GM18861 (cell line): ENCODE measurements at regions not wholly inside any gene's neighbourhood (a gene's known extent, or its start where the extent isn't known, plus 50 kb on each side); places are given as distances from the start of the nearest gene placed in this dataset.

Experiments
- ATAC-seq: cut with Tn5 transposase; IDR thresholded peaks from one replicate; pipeline ENCODE4 v1.9.1; 2021; ENCODE audit not compliant: unreplicated experiment

DNA sequence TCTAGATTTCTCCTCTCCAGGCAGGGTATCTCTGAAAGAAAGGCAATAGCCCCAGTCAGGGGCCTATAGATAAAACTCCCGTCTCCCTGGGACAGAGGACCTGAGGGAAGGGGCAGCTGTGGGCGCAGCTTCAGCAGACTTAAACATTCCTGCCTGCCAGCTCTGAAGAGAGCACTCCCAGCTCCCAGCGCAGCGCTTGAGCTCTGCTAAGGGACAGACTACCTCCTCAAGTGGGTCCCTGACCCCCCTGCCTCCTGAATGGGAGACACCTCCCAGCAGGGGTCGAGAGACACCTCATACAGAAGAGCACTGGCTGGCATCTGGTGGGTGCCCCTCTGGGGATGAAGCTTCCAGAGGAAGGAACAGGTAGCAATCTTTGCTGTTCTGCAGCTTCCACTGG lies 556.9 kb downstream of the EPM2A start:
- ATAC-seq, result no peak

DNA sequence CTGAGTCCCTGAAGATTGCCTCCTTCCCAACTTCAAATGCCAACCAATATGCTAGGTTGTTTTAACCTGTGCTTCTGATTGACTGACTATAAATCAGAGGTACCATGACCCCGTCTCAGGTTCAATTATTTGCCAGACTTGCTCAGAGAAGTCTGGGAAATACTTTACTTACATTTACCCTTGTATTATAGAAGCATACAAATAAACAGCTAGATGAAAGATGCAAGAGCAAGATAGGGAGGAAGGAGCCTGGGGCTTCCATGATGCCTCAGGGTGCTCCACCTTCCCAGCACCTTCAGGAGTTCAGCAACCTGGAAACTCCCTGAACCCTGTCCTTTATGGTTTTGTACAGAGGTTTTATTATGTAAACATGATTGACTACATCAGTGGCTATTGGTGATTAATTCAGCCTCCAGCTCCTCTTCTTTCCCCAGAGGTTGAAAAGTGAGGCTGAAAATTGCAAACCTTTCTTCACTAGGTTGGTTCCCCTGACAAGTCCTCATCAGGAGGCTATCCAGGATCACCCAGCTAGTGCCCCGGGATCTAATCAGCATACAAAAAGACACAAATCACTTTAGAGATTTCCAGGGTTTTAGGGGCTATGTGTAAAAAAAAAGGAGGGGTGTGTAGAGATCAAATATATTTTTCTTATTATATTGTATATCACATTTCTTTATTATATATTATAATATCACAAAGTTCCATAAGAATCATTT lies 547.7 kb downstream of the EPM2A start:
- ATAC-seq, result no peak

DNA sequence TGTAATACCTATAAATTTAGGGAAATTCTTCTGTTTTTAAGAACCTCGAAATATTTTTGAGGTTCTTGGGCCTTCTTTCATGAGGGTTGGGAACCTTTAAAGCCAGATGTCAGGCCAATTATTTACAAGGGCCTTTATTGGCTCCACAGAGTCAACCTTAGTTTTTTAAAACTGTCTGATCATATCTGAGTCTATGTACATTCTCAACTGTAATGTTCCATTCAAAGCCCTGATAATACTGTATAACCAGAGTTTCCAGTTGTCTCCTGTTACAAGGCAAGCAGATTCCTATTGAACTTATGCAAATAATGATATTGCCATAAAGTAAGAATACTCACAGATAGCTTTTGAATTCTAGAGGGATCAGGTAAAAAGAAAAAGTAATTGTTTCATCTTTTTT lies 545.5 kb downstream of the EPM2A start:
- ATAC-seq, result no peak

DNA sequence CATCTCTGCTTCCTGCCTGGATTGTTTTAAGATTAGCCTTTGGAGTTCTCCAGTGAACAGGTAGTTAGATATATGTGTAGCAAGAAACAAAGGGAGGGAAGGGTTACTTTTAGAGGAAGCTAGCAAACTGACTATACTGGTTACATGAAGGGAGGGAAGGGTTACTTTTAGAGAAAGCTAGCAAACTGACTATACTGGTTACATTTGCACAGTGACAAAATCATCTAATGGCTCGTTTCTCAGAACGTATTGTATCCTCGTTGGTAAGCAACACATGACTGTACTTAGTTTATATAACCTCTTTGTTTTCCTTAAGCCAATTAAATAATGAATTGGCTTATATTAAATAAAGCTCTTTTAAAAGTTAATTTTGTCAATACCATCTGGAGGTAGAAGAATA lies 540.9 kb downstream of the EPM2A start:
- ATAC-seq, result no peak

DNA sequence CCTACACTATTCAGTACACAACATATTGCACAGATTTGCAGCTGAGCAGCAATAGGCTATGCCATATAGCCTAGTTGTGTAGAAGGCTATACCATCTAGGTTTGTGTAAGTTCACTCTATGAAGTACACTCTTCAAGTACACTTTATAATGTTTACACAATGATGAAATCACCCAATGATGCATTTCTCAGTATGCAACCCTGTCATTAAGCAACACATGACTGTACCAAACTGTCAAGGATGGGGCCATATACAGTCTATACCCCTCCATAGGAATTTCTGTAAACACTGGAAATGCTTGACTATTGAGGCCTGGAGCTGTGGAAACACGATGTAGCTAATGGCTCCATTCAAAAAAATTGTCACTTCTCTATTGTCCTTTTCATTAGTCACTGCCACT lies 535.4 kb downstream of the EPM2A start:
- ATAC-seq, result no peak

DNA sequence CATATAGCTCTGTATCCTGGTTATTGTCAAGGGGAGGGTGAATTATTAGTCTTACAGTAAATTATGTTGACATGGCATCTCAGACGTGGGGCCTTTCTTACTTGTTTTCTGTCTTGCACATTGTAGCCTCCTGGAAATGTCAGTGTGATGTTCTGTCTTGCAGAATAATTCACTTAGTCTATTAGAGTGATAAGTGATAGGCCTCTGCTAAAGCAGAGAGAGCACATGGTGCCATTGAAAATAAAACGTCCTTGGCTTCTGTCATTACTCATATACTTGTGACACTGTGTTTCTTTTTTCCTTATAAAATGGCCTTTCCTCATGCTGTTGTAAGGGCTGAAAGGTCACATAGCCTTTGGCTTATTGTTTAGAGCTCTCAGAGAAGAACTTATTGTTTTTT lies 531.0 kb downstream of the EPM2A start:
- no peak for ATAC-seq

DNA sequence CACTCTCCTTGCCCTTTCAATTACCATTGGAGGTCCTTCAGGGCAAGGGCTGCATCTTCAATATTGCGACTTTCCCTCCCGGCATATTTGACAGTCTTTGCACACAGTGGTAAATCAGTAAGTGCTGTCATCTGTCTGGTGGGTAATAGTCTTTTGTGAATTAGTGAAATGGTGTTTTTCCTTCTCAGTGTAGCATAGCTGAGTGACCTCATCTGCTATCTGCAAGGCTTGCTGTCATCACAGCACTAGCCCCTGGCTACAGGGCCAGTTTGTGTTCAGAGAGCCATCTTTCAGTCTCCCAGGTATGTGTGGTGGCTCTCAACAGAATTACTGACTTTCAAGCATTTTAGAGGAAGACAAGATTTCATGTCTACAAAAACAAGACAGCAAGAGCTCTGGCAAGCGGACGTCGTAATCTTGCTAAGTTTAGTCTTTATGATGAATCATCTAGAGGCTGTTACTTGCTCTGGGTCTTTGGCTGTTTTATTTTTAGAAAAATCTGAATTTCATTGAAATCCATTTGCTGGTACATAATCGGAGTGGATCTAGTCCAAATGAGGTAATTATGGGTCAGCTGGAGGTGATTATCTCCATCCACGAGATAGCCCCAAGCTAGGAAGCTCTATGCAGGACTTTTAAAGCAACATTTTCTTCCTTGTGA lies 528.9 kb downstream of the EPM2A start:
- no peak for ATAC-seq

DNA sequence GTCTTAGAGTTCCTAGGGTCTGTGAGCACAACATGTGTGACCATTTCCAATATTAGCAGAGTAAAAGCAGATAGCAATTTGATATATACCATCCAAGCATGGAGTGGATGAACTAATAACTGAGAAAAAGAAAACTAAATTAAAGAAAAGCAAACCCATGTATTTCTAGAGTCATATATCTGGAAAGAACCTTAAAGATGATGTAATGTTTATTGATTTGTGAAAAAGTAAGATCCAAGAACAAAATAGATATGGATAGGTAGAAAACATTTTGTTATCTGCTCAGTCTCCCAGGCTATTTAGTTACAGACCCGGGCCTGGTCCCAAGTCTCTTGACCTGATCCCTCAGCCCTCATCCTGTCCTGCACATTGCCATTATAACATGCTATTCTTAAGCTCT lies 526.8 kb downstream of the EPM2A start:
- no peak for ATAC-seq

DNA sequence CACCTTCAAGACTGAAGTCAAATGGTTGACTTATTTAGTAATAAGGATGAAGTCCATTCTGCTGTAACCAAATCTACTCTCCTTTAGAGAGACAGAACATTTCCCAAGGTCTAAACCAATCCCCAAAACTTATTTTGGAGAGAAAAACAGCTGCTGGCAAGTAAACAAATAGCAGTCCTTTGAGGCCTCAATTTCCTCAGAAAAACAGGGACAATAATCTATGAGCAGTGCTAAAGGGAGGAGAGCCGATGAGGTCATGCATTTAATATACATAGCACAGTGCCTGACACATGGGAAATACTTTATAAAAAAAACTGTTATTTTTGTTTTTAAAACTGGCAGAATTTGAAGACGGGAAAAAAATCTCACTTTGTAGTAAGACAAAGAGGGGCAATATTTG lies 526.0 kb downstream of the EPM2A start:
- no peak for ATAC-seq

DNA sequence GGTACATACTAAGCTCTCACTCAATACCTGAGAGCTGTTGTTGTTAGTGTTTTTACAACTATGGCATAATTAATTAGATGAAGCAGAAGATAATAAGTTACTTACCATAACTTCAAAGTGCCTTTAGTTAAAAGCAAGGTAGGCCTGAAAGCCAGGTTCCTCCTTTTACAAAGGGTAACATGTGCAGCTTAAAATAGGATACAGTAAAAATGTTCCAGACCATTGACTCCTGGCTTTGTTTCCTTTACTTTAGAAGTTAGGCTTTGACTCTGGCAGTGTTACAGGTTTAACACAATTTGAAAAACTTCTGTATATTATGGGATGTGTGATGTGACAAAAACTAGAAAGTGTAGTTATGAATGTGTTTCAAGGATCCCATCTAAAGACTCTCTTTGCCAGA lies 522.5 kb downstream of the EPM2A start:
- no peak for ATAC-seq

DNA sequence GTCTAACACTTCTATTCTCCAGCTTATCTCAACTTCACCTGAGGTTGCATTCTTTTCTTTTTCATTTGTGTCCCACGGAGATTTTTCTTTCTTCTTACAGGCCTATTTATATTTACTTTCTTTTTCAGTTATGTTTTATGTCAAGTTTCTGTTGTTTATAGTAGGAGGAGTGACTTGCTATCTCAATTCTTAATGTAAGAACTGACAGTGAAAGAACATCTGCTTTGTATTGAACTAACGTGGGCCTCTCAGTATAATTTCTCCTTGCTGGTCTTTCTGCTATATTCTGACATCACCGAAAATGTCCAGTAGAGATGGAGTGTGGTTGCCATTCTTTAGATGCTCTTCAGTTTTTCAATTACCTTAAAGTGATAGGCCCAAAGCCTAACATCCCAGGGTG lies 521.7 kb downstream of the EPM2A start:
- peak; percentile 69 for ATAC-seq

DNA sequence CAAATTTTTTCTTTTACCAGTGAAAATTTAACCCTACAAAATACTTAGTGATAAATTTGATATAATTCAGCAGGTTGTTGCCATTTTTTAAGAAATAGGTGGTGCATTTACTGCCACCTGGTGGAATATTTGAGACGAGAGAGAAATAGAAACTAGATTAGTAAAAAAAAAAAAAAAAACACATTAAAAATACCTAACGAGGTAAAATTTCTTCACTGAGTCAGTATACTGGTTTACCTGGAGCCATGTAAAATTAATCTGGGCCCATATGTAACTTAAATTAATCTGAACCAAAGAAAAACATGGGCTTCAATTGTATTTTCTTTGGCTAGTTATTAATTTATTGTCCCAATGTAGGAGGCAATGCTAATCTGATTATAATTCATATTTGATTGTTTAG lies 520.8 kb downstream of the EPM2A start:
- ATAC-seq, result no peak

DNA sequence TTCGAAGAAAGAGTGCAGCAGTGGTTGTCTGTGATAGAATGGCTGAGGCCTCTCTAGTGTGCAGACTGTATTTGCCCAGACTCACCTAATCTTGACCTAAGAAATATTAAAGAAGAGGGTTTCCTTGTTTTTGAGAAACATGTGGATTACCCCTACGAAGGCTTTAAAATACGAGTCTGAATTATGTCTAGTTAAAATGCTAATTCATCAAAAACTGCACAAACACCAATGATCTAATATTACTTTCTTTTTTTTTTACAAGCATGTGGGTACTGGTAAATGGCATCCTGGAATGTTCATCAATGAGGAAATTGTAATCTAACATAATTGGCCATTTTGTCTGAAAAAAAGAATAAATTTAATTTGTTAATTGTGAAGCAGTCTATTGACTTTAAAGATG lies 510.9 kb downstream of the EPM2A start:
- ATAC-seq, result no peak

DNA sequence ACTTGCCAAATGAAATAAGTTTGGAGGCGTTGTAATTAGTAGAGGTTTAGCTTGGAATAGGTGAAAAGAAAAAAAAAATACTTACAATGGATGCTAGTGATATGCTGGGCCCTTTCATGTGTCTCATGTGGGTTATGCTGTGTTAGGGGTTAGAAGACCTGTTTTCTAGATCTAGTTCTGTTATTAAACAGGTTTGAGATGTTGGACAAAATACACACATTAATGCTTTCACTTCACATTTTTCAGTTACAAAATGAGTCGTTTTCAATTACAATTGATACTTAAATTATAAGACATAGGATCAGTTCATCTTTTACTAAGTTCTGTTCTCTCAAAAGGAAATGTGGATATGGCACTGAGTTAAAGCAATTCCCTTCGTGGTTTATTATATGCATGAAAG lies 509.8 kb downstream of the EPM2A start:
- ATAC-seq, result no peak

DNA sequence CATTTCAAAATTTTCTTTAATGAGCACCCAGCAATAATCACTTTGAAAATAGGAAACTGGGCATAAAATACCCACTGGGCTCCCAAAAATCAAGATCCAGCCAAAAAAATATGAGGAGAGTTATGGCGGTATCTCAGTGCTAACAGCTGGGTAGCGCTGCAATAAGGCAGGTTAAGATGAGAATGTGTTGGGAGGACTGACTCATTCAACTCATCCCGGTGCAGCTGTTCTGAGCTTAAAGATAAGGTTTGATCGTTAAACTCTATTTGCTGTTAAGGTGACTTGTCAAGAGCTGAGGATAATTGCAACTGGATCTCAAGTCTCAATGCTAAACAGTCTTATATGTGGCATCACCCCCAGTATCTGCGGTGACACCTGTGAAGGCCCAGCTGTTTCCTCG lies 507.7 kb downstream of the EPM2A start:
- no peak for ATAC-seq

DNA sequence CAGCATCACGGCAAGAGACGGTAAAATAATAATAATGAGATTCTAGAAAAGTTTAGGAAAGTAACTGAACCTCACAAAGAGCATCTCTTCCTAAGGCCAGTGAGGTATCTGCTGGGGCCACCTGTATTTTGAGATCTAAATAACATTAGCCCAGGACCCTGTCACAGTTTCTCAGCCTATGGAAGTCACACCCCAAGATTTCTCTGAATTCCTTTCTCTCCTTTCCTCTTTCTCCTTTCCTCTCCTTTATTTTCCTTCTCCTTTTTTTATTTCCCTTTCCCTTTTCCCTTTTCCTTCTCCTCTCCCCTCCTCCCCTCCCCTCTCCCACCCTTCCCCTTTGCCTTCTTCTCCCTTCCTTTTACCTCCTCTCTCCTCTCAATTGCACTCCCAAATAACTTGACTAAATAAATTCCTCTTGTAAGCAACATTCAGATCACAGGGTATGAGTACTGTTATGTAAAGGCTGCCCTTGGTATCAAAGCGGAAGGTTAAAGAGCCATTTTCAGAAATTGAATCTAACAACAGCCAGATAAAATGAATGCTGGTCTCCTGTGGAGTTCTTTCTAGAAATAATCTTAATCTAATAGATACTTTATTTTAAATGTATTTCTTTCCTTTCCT lies 506.2 kb downstream of the EPM2A start:
- no peak for ATAC-seq

DNA sequence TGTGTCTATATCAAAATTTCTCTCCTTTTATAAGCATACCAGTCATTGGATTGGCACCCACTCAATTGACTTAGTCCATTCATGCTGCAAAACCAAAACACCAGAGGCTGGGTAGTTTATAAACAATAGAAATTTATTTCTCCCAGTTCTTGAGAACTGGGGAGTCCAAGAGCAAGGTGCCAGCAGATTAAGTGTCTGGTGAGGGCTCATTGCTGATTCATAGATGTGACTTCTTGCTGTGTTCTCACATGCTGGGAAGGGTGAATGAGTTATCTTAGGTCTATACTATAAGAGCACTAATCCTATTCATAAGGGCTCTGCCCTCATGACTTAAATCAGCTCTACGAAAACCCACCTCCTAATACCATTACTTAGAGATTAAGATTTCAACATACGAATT lies 501.4 kb downstream of the EPM2A start:
- no peak for ATAC-seq

DNA sequence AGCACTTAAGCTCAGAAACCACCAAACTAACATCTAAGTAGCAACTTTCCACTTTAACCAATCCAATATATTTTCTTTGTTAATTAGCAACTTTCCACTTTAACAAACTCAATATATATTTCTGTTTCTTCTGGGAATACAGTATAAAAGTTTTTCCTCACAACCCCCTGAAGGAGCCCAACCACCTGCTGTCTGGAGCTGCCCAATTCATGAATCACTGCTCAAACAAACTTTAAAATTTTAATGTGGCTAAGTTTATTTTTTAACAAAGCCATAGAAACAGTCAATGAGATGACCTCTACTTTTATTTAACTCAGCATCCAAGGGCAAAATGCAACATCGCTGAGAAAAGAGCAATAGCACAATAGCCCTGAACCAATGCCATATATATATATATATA lies 500.1 kb downstream of the EPM2A start:
- ATAC-seq, result no peak

DNA sequence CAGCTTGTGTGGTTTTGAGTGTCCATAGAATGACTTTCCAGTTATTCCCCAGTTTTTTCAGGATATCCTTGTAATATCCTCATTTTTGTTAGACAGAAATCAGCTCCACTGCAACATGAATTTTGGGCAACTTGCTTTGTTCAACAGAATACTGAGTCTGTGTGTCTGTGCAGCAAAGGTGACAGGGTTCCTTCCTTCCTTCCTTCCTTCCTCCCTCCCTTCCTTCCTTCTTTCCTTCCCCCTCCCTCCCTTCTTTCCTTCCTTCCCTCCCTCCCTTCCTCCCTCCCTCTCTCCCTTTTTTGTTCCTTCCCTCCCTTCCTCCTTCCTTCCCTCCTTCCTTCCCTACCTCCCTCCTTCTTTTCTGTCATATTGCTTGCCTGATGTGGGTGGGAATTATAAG lies 496.5 kb downstream of the EPM2A start:
- ATAC-seq, result no peak

DNA sequence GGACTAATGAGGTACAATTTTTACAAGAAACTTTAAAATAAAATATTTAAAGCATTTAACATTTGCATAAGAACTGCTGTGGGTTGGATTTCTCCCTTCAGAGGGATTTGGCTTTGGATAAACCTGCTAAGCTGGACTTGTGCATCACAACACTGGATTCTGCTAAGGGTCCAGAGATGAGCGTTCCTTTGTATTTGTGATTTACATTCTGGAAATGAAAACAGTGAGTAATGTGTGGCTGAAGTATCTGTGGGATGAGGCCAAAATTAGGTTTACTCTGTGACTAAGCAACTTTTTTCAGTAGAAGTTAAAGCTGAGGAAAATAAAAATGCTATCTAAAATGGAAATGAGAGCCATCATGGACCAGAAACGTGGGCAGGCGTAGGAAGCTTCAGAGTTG lies 494.3 kb downstream of the EPM2A start:
- ATAC-seq, result no peak

DNA sequence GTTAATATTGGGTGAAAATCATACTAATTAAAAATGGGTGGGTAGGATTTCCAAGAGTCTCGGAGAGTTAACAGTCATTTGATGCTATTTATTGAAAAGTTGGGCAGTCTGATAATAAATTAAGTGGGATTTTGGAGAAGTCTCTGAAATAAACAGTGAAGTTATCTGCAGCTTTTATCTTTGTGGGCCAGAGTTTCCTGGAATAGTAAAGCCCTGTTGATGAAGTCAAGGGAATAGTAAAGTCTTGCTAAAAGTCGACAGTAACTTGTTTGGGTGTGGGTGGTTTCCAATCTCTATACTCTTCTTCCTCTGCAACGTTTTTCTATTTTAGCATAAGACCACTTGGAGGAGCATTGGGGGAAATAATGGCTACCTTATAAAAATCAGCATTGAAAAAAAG lies 493.6 kb downstream of the EPM2A start:
- ATAC-seq, result no peak

DNA sequence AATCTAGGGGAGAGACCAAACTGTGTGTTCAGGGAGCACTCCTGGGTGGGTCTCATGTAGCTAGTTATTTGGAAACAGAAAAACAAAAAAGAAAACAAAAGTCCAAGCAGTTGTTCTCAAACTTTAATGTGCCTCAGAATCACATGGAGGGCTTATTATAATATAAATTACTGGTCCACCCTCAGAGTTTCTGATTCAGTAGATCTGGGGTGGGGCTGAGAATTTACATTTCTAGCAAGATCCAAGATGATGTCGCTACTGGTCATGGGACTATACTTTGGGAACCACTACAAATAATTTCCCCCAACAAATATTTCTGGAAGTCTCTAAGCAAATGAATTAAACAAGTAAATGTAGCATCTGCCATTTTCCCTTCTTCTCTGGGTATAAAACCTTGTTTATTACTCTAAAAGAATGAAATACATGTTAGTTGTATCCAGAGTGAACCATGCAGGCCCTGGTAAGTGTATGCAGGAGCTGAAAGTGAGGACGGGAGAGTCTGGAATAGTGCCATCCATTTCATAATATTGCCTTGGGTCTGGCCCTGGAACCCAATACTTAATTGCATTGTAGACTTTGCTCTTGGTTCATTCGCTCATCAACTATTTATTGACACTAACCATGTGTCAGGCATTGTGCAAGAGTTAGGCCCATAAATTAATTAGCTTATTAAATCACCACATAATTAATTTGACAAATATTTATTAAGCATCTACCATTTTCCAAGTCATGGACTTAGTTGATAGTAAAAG lies 490.8 kb downstream of the EPM2A start:
- no peak for ATAC-seq
